ENCODE measurements at regions not wholly inside any gene's neighbourhood (a gene's known extent, or its start where the extent isn't known, plus 50 kb on each side); places are given as distances from the start of the nearest gene placed in this dataset.

DNA sequence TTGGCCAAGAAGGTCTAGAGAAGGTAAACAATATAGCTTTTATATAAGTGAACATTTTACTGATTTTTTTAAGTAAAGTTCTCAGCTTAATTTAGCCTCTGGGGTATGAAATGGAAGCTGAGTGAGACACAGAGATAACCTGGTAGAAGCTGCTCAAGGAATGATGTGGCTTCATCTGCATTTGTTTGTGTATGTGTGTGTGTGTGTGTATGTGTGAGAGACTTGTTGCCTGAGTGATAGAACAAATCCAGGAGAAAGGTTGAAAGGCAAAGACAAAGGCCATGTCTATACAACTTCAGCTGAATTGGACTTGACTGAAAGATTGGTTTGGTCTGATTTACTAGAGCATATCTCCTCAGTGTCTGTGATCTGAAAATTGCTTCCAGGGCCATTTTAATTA is 63.6 kb downstream of the PCDH7 start:
- no peak for DNase-seq

DNA sequence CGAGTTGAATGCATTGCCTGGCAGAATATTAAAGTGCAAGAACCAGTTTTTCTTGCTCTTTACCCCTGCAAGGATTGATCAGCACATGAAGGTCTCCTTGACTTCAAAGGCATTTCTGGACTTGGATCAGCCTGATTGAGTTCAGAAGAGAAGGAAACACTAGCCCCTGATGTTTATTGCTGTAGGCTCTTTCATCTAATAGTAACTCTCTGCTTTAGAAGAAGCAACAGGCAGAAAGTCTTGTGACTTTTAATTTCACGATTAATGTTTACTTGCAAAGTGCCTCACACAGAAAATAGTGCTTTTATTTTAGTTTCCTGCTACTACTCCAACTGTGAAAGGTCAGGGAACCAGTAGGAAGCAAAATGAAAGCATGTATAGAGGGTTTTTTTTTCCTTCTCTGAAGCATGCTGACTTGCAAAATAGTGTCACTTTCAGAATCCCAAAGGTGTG is 69.1 kb downstream of the PCDH7 start:
- DNase-seq = no peak

DNA sequence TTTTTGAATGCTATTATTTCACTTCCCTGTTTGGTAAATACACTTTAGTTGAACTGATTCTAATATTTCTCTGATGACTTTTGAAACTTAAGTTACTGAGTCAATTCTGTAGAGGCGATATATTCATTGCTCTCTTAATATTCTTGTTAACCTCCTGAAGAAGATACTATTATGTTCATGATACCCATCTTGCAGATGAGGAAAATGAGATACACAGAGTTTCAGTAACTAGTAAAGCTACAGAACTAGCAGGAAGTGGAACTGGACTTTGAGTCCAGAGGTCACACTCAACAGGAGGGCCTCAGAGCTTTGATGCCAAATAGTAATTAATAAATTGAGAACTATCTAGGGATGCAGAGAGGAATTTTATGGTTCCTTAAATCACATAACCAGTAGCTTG is 70.0 kb downstream of the PCDH7 start:
- DNase-seq = no peak

DNA sequence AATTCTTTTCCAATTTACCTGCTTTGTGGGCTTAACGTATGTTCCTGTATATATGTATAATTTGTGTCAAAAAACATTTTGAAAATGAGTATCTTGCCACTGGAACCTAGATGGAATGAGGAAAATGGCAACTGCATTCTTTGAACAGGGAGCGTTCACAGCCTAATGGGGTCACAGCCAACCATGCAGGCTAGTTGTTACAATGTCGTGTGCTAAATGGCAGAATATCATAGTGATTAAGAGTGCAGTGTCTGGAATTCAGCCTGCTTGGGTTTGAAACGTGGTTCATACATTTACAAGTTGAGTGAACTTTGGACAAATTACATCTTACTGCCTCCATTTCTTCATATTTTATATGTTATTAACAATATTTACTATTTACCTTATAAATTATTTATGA is 70.8 kb downstream of the PCDH7 start:
- no peak for DNase-seq

DNA sequence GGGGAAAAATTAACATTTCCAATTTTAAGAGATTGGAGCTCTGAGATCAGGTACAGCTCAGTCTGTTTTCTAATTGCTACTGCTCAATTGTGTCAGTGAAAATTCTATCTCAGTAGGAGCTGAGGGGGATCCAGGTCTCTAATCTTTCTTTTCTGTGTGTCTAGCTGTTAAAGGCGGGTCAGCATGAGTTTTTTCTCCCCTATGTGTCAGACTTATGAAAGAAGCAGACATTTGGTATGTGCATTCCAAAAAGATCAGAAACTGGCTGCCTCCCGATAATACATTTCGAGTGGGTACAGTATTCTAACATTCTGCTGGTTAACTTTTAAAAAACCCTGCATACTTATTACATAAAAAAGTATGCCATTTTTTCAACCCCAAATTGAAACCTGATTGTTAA is 72.4 kb downstream of the PCDH7 start:
- DNase-seq = no peak

DNA sequence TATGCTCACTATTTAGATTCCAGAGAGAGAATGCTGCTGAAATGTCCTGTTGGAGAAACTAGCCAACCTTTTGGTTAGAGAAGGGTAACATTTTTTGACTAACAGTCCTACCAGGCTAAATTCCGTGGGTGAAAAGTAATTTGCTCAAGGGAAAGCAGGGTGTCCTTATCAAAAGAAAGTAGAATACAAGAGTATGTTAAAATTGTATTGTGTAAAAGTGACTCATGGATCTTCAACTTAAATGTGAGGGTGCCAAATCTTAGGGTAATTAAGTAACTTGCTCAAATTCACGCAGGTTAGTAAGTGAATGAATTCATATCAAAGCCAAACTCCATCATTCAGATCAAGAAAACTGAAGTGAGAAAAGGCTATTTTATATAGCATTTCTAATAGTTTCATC is 81.7 kb downstream of the PCDH7 start:
- DNase-seq = no peak

DNA sequence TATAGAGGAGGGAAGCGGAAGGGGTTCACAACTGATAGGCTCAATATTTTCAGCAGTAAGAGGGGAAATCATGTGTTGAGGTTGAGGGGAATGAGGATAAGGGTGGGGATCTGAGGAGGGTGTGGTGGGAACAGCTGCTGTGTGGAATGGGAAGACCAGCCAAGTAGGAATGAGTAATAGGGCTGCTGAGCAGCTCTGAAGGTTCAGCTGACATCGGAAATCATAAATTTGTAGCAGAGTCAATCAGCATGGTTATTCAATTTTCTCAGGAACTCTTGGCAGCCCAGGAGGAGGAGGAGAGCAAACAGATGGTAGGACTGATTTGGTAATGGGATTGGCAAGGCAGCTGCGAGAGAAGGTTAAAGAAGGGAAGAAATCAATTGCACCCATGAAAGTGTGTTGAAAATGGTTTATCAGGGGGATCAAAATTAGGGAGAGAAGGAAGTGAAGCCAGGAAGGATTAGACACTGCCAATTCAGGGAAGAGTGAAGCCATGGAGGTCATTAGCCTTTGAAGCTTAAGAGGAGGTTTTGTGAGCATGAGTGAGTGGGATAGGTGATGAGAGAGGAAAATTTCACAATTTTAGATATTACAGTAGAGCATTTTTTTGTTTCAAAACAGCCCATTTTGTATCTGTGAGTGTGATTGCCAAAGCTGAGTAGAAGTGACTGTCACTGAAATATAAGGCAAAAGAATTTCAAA is 82.6 kb downstream of the PCDH7 start:
- no peak for DNase-seq

DNA sequence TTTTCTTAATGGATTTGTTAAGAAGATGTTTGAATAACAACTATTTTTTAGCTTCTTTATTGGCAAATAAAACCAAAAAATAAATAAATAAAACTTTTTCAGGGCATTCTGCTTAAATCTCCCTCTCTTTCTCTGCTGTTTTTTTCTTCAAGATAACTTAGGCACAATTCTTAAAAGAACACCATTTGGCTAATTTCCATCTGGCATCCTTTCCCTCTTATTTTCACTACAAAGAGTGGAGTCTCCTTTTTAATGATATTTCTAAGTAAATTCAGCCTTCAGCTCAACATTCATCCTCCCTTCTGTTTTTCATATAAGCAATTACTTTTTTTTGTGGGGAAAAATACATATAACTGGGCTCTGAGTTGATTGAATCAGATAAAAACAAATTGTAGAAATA is 88.1 kb downstream of the PCDH7 start:
- DNase-seq = no peak

DNA sequence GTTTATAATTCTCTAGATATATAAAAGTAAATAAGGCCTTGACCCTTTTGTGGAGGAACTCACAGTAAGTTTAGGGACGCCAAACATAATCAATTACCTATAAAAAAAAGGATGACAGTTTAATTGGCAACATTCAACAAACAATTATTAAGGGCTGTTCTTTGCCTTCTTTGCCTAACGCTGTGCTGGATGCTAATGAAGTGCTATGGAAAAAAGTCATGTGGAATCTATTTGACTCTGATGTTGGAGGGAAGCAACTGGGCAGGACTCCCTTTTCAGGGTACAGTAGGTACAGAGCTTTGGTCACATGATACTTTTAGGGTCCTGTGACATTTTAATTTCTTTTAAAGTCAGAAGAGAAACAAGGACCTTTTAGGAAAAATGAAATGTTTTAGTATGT is 91.1 kb downstream of the PCDH7 start:
- no peak for DNase-seq

DNA sequence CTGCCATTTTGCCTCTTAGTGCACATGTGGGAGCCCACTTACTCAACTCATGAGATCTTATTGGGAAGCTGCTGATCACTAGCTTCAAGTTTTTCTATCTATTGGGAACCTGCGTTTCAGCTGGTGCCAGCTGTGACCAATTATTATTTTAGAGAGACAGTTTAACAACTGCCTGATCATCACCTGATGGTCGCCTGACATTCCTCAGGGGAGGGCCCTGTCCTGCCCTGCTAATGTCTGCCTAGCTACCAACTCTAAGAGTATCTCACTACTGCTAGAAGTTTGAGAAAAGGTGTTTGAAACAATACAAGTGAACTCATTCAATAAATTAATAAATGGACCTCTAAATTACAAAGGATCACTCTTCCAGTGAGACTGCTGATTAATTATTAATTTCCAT is 95.5 kb downstream of the PCDH7 start:
- no peak for DNase-seq

DNA sequence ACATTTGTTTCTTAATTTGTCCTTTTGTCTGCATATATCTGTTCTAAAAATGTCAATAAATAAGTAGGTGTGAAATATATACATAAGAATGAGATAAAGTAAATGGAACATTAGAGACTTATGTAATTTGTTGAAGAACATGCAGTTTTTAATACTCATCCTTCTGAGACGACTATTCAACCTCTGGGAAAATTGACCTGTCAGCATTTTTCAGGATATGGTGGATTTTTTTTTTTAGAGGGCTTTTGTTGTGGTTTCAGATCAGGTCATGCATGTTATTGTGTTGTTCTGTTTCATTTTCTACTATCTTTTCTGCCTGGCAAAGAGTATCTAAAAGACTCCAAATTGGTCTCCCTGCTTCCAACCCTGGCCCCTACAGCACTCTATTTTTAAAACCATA is 97.3 kb downstream of the PCDH7 start:
- no peak for DNase-seq

DNA sequence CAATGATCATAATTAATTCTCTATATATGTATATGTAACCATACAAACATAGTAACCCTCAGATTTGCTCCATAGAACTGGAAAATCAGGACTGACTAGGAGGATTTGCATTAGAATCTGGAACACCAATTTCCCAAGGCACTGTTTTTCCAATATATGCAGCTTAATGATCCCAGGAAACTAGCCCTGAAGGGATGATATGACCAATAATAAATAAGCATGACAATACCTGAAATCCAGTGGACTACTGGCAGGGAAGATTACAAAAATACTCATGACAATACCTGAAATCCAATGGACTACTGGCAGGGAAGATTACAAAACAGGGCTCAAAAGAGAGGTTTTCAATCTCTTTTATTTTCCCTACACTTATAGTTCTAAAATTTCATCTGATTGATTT is 98.4 kb downstream of the PCDH7 start:
- DNase-seq = no peak

DNA sequence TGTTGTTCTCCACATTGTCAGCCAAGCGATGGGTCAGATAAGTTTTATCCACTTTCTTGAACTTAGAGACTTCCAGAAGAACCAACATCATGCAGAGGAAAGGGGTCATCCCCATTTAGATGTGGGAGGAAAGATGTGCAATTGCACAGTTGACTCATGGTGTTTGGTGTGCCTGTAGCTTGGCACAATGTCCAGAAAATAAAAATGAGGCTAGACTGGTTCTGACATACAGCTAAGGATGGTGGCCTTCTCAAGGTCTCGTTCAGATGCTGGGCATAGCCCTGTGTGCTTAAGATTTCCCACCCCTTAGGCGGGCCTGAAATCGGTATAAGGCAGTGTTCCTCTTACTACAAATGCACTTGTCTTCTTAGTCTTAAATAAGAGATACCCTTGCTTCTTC is 101.1 kb downstream of the PCDH7 start:
- DNase-seq = no peak

DNA sequence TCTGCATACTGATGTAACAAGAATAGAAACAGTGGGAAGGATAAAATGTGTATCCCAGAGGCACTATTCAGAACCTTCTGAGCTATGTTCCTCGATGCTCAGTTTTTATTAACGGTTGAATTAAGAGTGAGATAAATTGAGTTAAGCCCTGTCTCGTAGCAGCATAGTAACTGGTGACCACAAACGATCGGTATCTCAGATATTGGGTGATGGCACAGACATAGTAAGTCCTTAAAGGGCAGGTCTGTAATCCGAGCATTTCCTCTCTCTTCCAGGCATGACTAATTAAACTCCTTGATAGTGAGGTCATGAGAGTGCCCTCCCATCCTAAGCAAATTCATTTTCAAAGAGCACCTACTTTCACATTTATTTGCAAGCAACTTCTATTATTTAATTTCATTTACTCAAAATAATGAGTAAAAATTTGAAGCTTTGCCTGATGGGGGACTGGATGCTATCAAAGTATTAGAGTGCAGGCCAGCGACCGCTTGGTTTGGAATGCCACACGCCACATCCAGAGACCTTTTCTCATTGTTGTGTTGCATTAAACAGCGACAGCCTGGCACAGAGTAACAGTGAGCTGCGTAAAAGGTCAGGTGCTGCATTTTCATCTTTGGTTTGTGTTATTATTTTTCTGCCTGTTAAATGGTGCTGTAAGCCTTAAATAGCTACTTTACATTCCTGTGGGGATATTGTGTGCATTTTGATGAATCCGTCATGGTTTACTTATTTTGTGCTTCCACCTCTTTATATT is 101.9 kb downstream of the PCDH7 start:
- DNase-seq = no peak

DNA sequence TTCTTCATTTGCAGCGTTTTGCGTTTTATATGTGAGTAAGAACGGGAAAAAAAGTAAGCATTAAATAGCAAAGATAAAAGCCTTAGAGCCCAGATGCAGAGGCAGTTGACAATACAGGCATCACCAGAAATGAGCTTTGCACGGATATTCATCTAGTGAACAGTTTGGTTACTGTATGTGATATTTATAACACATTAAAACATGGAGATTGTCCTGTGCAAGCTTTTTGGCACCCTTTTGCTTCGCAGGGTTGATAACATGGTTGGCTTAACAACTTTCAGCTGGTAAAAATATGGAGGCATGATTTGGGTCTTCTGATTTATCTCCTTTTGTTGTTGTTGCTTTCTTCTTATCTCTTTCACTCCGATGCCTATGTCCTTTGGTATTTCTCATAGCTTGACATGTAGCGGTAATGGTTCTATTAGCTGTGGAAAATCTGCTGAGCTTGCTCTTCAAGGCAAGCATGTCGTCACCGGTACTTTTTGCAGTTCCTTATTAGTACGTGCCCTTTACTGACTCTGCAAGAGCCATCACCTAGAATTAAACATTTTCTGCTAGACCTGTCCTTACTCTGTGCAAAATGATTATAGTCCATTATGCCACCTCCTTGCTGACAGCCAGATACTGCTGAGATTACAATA is 102.9 kb downstream of the PCDH7 start:
- no peak for DNase-seq

DNA sequence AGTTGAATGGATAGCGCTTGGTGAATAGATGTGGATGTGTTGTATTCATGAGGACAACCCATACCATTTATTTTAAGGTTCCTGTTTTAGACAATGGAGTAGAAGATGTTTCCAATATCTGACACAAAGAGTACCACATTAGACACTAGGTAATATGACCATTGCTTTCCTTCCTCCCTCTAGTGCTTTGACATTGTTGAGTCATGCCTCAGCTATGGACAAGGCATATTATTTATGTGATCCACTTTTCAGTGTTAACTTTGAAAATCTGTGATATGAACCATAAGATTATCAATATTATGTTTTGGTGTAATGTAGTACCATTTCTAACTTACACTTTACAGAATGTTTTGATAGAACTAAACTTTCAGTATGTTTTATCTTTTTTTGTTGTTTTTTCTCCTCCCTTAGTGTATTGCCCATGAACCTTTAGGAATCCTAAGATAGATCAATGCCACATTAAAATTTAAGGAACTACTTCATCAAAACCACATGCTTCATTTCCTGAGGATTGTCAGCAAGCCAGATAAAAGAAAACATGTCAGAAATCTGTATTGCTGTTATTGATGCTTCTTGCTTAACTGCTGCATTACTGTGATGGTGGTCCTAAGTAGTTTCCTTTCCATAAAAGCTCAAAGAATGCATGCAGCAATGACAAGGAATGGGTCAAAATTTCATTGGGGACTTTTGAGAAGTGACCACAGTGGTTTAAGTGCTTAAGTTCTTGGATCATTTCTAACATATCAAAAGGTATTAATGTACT is 105.0 kb downstream of the PCDH7 start:
- DNase-seq = no peak

DNA sequence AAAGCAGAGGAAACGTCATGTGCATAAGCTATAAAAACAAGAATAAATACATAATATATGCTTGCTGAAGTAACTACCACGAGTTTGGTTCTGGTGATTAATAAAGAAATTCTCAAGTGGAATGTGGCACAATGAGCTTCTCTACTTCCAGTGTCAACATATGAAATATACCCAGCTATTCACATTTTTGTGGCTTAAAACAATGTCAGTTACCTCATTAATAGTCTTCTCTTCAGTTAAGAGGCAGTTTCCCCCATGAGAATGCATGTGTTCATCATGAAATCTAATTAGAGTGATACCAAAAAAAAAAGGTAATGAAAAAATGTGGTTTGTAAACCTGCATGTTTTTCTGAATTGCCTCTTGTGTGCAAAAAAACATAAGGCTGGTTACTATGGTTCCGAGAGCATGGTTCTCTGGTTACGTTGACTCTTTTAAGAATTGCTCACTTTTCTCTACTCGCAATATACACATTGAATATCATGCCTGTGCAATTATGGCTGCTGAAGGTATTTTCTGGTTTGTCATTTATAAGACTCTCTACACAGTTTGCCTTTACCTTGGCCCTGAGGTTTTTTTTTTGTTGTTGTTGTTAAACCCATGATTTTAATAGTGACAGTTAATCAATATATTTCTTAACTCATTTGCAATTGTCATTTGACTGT is 108.2 kb downstream of the PCDH7 start:
- peak; percentile 29 for DNase-seq

DNA sequence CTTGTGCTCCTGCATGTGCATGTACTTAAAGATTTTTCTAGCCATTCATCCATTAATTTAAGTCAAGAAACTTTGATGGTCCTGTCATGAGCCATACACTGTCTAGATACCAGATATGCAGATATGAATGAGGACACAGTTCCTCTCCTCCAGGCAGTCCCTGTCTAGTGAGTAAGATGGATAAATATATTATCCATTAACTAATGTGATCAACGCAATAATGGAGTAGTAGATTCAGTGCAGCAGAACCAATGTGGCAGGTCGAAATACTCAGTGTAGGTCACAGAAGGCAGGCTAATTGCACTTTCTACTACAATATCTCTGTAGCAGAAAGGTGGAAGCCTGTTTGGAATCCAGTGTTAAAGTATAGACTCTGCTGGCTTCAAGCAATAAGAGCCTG is 112.5 kb downstream of the PCDH7 start:
- DNase-seq = no peak

DNA sequence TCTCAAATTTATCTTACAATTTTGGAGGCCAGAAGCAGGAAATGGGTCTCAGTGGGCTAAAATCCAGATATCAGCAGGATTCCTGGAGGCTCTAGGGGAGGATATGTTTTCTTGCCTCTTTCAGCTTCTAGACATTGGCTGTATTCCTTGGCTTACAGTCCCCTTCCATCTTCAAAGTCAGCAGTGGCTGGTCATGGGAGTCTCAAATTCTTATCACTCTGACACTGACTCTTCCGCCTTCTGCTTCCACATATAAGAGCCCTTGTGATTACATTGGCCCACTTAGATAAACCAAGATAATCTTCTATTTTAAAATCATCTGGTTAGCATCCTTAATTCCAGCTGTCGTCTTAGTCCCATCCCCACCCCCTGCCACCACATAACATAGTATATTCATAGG is 113.0 kb downstream of the PCDH7 start:
- DNase-seq = no peak

DNA sequence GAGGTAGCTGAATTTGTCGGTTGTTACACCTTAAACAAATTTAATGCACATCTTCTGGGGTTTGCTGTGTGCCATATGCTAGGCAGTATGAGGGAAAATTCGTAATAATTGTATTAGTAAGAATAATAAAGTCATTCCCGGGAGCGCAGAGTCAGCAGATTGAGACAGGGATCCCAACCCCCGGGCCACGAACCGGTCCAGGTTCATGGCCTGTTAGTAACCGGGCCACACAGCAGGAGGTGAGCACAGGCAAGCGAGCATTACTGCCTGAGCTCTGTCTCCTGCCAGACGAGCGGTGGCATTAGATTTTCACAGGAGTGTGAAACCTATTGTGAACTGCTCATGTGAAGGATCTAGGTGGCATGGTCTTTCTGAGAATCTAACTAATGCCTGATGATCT is 114.9 kb downstream of the PCDH7 start:
- DNase-seq = no peak

DNA sequence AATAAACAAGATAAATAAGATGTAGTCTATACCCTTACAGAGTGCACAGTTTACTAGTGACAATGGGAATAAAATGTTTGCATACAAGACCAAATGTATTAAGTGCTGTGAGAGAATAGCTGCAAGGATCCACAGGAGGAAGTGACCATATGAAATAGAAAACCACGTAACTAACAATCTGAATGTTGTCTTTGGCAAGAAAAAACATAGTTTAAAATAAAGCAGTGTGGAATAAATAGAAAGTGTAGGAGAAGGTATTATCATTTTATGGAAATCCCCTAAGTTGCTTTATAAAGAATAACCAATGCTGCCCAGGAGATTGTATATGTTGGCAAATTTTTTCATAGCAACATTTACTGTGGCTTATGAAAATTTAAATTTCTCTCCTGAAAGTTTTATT is 116.1 kb downstream of the PCDH7 start:
- DNase-seq = no peak

DNA sequence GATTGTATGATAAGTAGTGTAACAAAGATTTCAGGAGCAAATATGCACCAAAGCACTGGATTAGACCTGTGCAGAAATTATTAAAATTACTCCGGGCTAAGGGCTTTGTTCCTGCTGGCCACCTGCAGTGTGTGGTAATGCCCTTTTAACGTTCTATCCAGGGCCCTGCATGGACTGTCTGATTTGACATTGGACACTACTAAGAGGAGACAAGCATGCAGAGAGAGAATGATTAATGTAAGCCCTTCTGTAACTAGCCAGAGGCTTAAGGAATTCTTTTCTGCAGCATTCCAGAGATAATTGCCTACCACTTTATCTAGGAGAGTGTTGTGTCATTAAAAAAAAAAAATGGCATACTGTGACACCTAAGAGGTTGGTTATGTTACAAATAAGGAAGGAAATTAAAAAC is 117.0 kb downstream of the PCDH7 start:
- no peak for DNase-seq

DNA sequence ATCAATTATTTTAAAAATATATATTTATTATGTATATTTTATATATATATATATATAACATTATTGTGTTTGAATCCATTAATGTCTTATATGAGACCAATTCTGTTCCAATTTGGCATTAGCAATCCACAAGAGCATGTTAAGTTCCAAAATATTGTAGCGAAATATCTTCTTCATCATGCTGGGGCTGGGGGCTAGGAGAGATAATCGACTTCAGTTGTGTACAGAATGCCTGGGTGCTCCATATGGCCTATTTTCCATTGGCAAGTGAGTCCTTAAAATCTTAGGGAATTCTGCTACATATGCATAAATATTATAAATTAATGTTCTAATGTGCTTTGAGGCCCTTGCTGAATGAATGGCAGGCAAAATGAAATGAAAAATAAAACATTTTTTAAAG is 117.7 kb downstream of the PCDH7 start:
- no peak for DNase-seq

Measured in NCI-H2029 treated with DMSO at 0.1 percent for 48 hours (cell line).